Activated naive CD4-positive, alpha-beta T cell treated with anti-CD3 and anti-CD28 coated beads, Interleukin-2, amount 50 U/mL, for 24 hours (primary cell): ENCODE measurements at regions not wholly inside any gene's neighbourhood (a gene's known extent, or its start where the extent isn't known, plus 50 kb on each side); places are given as distances from the start of the nearest gene placed in this dataset.

ENCODE experiments used
- H3K27ac Mint-ChIP-seq: one replicate; pipeline ENCODE4 v1.8.0; 2021; ENCODE audit warnings: mild to moderate bottlenecking, mixed read lengths
- H3K27me3 Mint-ChIP-seq: one replicate; pipeline ENCODE4 v1.8.0; 2021; ENCODE audit warnings: mixed read lengths
- H3K36me3 Mint-ChIP-seq: one replicate; pipeline ENCODE4 v1.8.0; 2021; ENCODE audit warnings: mixed read lengths
- H3K4me1 Mint-ChIP-seq: one replicate; pipeline ENCODE4 v1.8.0; 2021; ENCODE audit warnings: mixed read lengths
- H3K4me3 Mint-ChIP-seq: one replicate; pipeline ENCODE4 v1.8.0; 2021; ENCODE audit warnings: mild to moderate bottlenecking, mixed read lengths
- H3K9me3 Mint-ChIP-seq: one replicate; pipeline ENCODE4 v1.8.0; 2021; ENCODE audit warnings: mixed read lengths

- Mint-ChIP-seq H3K36me3 (no peaks in the 10 kb centered on the region), H3K9me3 (no peaks in the 10 kb centered on the region), H3K27me3 (no peaks in the 10 kb centered on the region), H3K27ac (no peak overlapping the region), H3K4me3 (no peak overlapping the region), H3K4me1 (no peaks in the 10 kb centered on the region)
Observed at GRCh38 chr3:3625544-3626271, 173.5 kb upstream of the LRRN1 start.

GRCh38 chr3:3619815-3620214 lies 179.4 kb upstream of the LRRN1 start:
- Mint-ChIP-seq H3K36me3 (no peaks in the 10 kb centered on the region), H3K27ac (no peak overlapping the region), H3K27me3 (no peaks in the 10 kb centered on the region), H3K4me1 (no peaks in the 10 kb centered on the region), H3K4me3 (no peak overlapping the region), H3K9me3 (no peaks in the 10 kb centered on the region)

- Mint-ChIP-seq H3K4me1 (no peaks in the 10 kb centered on the region), H3K27me3 (no peaks in the 10 kb centered on the region), H3K27ac (no peak overlapping the region), H3K4me3 (no peak overlapping the region), H3K9me3 (no peaks in the 10 kb centered on the region), H3K36me3 (no peaks in the 10 kb centered on the region)
Observed at GRCh38 chr3:3618623-3619022, 180.6 kb upstream of the LRRN1 start.

GRCh38 chr3:3615533-3615932 lies 183.7 kb upstream of the LRRN1 start:
- Mint-ChIP-seq H3K4me1 (no peaks in the 10 kb centered on the region), H3K27me3 (no peaks in the 10 kb centered on the region), H3K9me3 (no peaks in the 10 kb centered on the region), H3K4me3 (no peak overlapping the region), H3K27ac (no peak overlapping the region), H3K36me3 (no peaks in the 10 kb centered on the region)

- Mint-ChIP-seq H3K27ac (no peak overlapping the region), H3K27me3 (no peaks in the 10 kb centered on the region), H3K4me3 (no peak overlapping the region), H3K4me1 (no peaks in the 10 kb centered on the region), H3K9me3 (peaks cover 4% of the 10 kb centered on the region), H3K36me3 (no peaks in the 10 kb centered on the region)
Observed at GRCh38 chr3:3610581-3611298, 188.5 kb upstream of the LRRN1 start.

GRCh38 chr3:3606321-3606720 lies 192.9 kb upstream of the LRRN1 start:
- Mint-ChIP-seq H3K36me3 (no peaks in the 10 kb centered on the region), H3K27ac (no peak overlapping the region), H3K9me3 (peaks cover 4% of the 10 kb centered on the region), H3K4me1 (no peaks in the 10 kb centered on the region), H3K4me3 (no peak overlapping the region), H3K27me3 (peaks cover 1% of the 10 kb centered on the region)

GRCh38 chr3:3605226-3605625 lies 194.0 kb upstream of the LRRN1 start:
- H3K27me3 Mint-ChIP-seq, result peaks cover 1% of the 10 kb centered on the region
- H3K4me3 Mint-ChIP-seq, result no peak overlapping the region
- no peaks in the 10 kb centered on the region for H3K36me3 Mint-ChIP-seq

GRCh38 chr3:3603351-3603750 lies 195.9 kb upstream of the LRRN1 start:
- Mint-ChIP-seq H3K4me3 (no peak overlapping the region), H3K27ac (no peak overlapping the region), H3K36me3 (no peaks in the 10 kb centered on the region), H3K27me3 (peaks cover 1% of the 10 kb centered on the region), H3K4me1 (no peaks in the 10 kb centered on the region), H3K9me3 (no peaks in the 10 kb centered on the region)

More at GRCh38 chr3:3605226-3605625, 194.0 kb upstream of the LRRN1 start:
- Mint-ChIP-seq H3K4me1 (no peaks in the 10 kb centered on the region), H3K27ac (no peak overlapping the region), H3K9me3 (peaks cover 4% of the 10 kb centered on the region)

- H3K4me1 Mint-ChIP-seq, result no peaks in the 10 kb centered on the region
- H3K36me3 Mint-ChIP-seq, result no peaks in the 10 kb centered on the region
- H3K27me3 Mint-ChIP-seq, result peaks cover 1% of the 10 kb centered on the region
- H3K27ac Mint-ChIP-seq, result no peak overlapping the region
- no peak overlapping the region for H3K4me3 Mint-ChIP-seq
- H3K9me3 Mint-ChIP-seq, result no peaks in the 10 kb centered on the region
Observed at GRCh38 chr3:3600665-3601340, 198.4 kb upstream of the LRRN1 start.

GRCh38 chr3:3599016-3599415 lies 200.2 kb upstream of the LRRN1 start:
- Mint-ChIP-seq H3K27ac (no peak overlapping the region), H3K36me3 (no peaks in the 10 kb centered on the region), H3K4me1 (no peaks in the 10 kb centered on the region), H3K9me3 (no peaks in the 10 kb centered on the region), H3K27me3 (peaks cover 1% of the 10 kb centered on the region), H3K4me3 (no peak overlapping the region)

GRCh38 chr3:3594986-3595385 lies 204.2 kb upstream of the LRRN1 start:
- no peaks in the 10 kb centered on the region for H3K4me1 Mint-ChIP-seq
- no peak overlapping the region for H3K4me3 Mint-ChIP-seq
- H3K27me3 Mint-ChIP-seq, result no peaks in the 10 kb centered on the region
- no peak overlapping the region for H3K27ac Mint-ChIP-seq
- no peaks in the 10 kb centered on the region for H3K36me3 Mint-ChIP-seq
- no peaks in the 10 kb centered on the region for H3K9me3 Mint-ChIP-seq

GRCh38 chr3:3589715-3590130 lies 209.5 kb upstream of the LRRN1 start:
- no peaks in the 10 kb centered on the region for H3K9me3 Mint-ChIP-seq
- H3K36me3 Mint-ChIP-seq, result no peaks in the 10 kb centered on the region
- no peaks in the 10 kb centered on the region for H3K27me3 Mint-ChIP-seq
- H3K4me3 Mint-ChIP-seq, result no peak overlapping the region
- H3K27ac Mint-ChIP-seq, result no peak overlapping the region
- no peaks in the 10 kb centered on the region for H3K4me1 Mint-ChIP-seq

GRCh38 chr3:3587647-3587972 lies 211.6 kb upstream of the LRRN1 start:
- Mint-ChIP-seq H3K4me1 (no peaks in the 10 kb centered on the region), H3K27me3 (no peaks in the 10 kb centered on the region)

GRCh38 chr3:3586843-3587646 lies 212.2 kb upstream of the LRRN1 start:
- no peak overlapping the region for H3K27ac Mint-ChIP-seq
- no peaks in the 10 kb centered on the region for H3K9me3 Mint-ChIP-seq

More at GRCh38 chr3:3587647-3587972, 211.6 kb upstream of the LRRN1 start:
- H3K36me3 Mint-ChIP-seq, result no peaks in the 10 kb centered on the region
- H3K27ac Mint-ChIP-seq, result no peak overlapping the region
- no peaks in the 10 kb centered on the region for H3K9me3 Mint-ChIP-seq
- no peak overlapping the region for H3K4me3 Mint-ChIP-seq

GRCh38 chr3:3586336-3586735 lies 212.9 kb upstream of the LRRN1 start:
- H3K4me3 Mint-ChIP-seq, result no peak overlapping the region
- H3K27me3 Mint-ChIP-seq, result no peaks in the 10 kb centered on the region
- no peaks in the 10 kb centered on the region for H3K9me3 Mint-ChIP-seq
- no peak overlapping the region for H3K27ac Mint-ChIP-seq
- no peaks in the 10 kb centered on the region for H3K4me1 Mint-ChIP-seq
- no peaks in the 10 kb centered on the region for H3K36me3 Mint-ChIP-seq

More at GRCh38 chr3:3586843-3587646, 212.2 kb upstream of the LRRN1 start:
- Mint-ChIP-seq H3K36me3 (no peaks in the 10 kb centered on the region), H3K4me3 (no peak overlapping the region), H3K27me3 (no peaks in the 10 kb centered on the region), H3K4me1 (no peaks in the 10 kb centered on the region)
